GM20000 (cell line): ENCODE measurements at regions not wholly inside any gene's neighbourhood (a gene's known extent, or its start where the extent isn't known, plus 50 kb on each side); places are given as distances from the start of the nearest gene placed in this dataset.

Experiments
- DNase-seq: peaks from one replicate; pipeline ENCODE4 v3.0.0; 2012; ENCODE audit warnings: low spot score
- CTCF ChIP-seq: IDR thresholded peaks from 2 replicates; pipeline ENCODE4 v1.5.1; 2012; ENCODE audit warnings: mild to moderate bottlenecking, control low read depth; ENCODE audit errors: extremely low read depth, missing control alignments

GRCh38 chr16:87133966-87134627 is 183.1 kb downstream of the C16orf95 start:
- no peak for DNase-seq
- TF ChIP-seq CTCF = no peak

- DNase-seq = no peak
- TF ChIP-seq CTCF = no peak
These were observed 182.6 kb downstream of the C16orf95 start for GRCh38 chr16:87134628-87134995.

- DNase-seq = no peak
- no peak for TF ChIP-seq CTCF
These were observed 181.8 kb downstream of the C16orf95 start for GRCh38 chr16:87135246-87136030.

- DNase-seq = no peak
- TF ChIP-seq CTCF = no peak
These were observed 178.9 kb downstream of the C16orf95 start for GRCh38 chr16:87138316-87138715.

GRCh38 chr16:87138738-87139267 is 178.4 kb downstream of the C16orf95 start:
- no peak for TF ChIP-seq CTCF
- no peak for DNase-seq

- no peak for DNase-seq
- TF ChIP-seq CTCF = no peak
These were observed 176.7 kb downstream of the C16orf95 start for GRCh38 chr16:87140211-87141200.

- no peak for TF ChIP-seq CTCF
- DNase-seq = no peak
These were observed 175.8 kb downstream of the C16orf95 start for GRCh38 chr16:87141402-87141801.
